ENCODE measurements at regions not wholly inside any gene's neighbourhood (a gene's known extent, or its start where the extent isn't known, plus 50 kb on each side); places are given as distances from the start of the nearest gene placed in this dataset.

DNA sequence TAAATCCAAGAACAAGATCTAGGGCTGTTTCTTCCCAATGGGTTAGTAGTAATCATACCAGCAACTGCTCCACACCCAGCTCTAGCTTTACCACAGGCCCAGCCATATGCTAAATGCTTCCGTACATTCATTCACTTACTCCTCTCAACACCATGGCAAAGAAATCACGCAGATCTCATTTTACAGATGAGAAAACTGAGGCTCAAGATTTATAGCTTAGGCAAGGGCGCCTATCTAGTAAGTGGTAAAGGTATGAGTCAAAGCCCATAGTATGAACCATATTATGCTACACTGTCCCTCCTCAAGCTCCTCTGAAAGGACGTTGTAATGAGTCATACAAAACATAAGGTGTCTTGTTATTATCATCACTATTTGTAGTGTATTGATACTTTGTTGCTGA, 82.2 kb downstream of the NIBAN1 start:
- TF ChIP-seq POLR2A (IDR thresholded peaks at IDR 0.05): no peak
- peaks cover 5% of the 10 kb centered on the region for H3K27me3 ChIP-seq
- H3K27ac ChIP-seq: peak overlapping the region in 3 of 4 donors; percentile 4 to 68 (median 18)
- intact Hi-C loops (cut with DNase I; ENCODE audit: low total_unique reads): no loop called here
- no peaks in the 10 kb centered on the region for H3K36me3 ChIP-seq
- no peaks in the 10 kb centered on the region for H3K9me3 ChIP-seq
- H3K4me1 ChIP-seq: peaks cover 0 to 28% (median 20%) of the 10 kb centered on the region in 4 donors
- in situ Hi-C loops (cut with MboI; ENCODE audit: low pct_ligation_motif_present in 1 of 4, low pct_unique_long_range_greater_than_20kb in 1 of 4, low sequenced_read_pairs in 3 of 4): no loop called here
- no peak overlapping the region for H3K4me3 ChIP-seq
- no peak for DNase-seq
- WGBS, 2 donors (ENCODE audit: low coverage in 1 of 2): 65 to 76% methylated on average over 4 of the region's 4 CpGs

DNA sequence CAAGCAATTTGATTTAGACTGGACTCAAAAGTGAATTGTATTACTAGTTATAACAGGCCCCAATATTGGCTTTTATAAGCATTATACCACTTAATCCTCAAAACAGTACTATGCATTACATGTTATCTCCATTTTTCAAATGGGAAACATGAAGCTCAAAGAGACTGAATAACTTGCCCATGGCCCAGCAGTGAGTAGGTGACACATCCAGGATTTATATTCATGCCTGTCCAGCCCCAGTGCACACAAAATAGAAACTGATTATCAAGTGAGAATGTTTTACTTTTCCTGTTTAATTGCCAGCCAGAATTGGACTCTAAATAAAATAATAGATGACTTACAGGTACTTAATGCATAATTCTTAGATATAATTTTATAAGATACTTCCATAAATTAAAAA, 82.9 kb downstream of the NIBAN1 start:
- in situ Hi-C loops (cut with MboI; ENCODE audit: low pct_ligation_motif_present in 1 of 4, low pct_unique_long_range_greater_than_20kb in 1 of 4, low sequenced_read_pairs in 3 of 4): no loop called here
- Histone ChIP-seq H3K27ac (peak overlapping the region in 3 of 4 donors; percentile 64 to 68 (median 66)), H3K4me1 (peaks cover 0 to 28% (median 21%) of the 10 kb centered on the region in 4 donors)

DNA sequence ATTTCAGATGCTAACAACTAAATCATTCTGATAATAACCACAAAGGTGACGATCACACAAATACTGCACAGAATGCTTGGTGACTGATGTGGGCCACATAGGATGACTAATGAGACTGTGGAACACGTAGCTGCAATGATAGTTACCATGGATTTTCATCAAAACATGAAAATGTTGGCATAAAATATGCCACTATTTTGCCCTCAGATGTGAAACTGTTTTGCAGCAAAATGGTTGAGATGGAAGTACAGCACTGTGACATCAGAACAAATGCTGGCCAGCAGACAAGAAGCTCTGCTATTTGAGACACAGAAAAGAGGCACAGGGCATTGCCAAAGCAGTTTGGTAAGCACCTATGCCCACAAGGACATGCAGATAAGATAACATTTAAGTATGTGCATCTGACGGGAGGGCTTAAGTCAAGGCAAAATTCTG, 83.8 kb downstream of the NIBAN1 start:
- Histone ChIP-seq H3K27me3 (no peaks in the 10 kb centered on the region), H3K4me3 (no peak overlapping the region), H3K27ac (peak overlapping the region; percentile 2 to 68 (median 65)), H3K9me3 (no peaks in the 10 kb centered on the region), H3K36me3 (no peaks in the 10 kb centered on the region), H3K4me1 (peaks cover 0 to 33% (median 22%) of the 10 kb centered on the region in 4 donors)
- intact Hi-C loops (cut with DNase I; ENCODE audit: low total_unique reads) (no loop called here), in situ Hi-C loops (cut with MboI; ENCODE audit: low pct_ligation_motif_present in 1 of 4, low pct_unique_long_range_greater_than_20kb in 1 of 4, low sequenced_read_pairs in 3 of 4) (no loop called here)
- DNase-seq: no peak
- TF ChIP-seq POLR2AphosphoS5 (IDR thresholded peaks at IDR 0.05) (no peak), POLR2A (IDR thresholded peaks at IDR 0.05) (no peak), EP300 (IDR thresholded peaks at IDR 0.05; ENCODE audit: low read depth) (no peak)
- TF ChIP-seq, protein P1, sequence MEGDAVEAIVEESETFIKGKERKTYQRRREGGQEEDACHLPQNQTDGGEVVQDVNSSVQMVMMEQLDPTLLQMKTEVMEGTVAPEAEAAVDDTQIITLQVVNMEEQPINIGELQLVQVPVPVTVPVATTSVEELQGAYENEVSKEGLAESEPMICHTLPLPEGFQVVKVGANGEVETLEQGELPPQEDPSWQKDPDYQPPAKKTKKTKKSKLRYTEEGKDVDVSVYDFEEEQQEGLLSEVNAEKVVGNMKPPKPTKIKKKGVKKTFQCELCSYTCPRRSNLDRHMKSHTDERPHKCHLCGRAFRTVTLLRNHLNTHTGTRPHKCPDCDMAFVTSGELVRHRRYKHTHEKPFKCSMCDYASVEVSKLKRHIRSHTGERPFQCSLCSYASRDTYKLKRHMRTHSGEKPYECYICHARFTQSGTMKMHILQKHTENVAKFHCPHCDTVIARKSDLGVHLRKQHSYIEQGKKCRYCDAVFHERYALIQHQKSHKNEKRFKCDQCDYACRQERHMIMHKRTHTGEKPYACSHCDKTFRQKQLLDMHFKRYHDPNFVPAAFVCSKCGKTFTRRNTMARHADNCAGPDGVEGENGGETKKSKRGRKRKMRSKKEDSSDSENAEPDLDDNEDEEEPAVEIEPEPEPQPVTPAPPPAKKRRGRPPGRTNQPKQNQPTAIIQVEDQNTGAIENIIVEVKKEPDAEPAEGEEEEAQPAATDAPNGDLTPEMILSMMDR (IDR thresholded peaks at IDR 0.05): no peak
- 51 to 56% methylated on average over 3 of the region's 3 CpGs for WGBS, 2 donors (ENCODE audit: low coverage in 1 of 2)

More for the DNA sequence above, 82.9 kb downstream of the NIBAN1 start:
- TF ChIP-seq POLR2AphosphoS5 (IDR thresholded peaks at IDR 0.05) (no peak), POLR2A (IDR thresholded peaks at IDR 0.05) (no peak), EP300 (IDR thresholded peaks at IDR 0.05; ENCODE audit: low read depth) (no peak)
- TF ChIP-seq, protein P1 (IDR thresholded peaks at IDR 0.05): no peak
- no peak for DNase-seq
- peaks cover 2% of the 10 kb centered on the region for H3K27me3 ChIP-seq
- H3K36me3 ChIP-seq: no peaks in the 10 kb centered on the region
- intact Hi-C loops (cut with DNase I; ENCODE audit: low total_unique reads): no loop called here
- no peaks in the 10 kb centered on the region for H3K9me3 ChIP-seq
- H3K4me3 ChIP-seq: no peak overlapping the region

DNA sequence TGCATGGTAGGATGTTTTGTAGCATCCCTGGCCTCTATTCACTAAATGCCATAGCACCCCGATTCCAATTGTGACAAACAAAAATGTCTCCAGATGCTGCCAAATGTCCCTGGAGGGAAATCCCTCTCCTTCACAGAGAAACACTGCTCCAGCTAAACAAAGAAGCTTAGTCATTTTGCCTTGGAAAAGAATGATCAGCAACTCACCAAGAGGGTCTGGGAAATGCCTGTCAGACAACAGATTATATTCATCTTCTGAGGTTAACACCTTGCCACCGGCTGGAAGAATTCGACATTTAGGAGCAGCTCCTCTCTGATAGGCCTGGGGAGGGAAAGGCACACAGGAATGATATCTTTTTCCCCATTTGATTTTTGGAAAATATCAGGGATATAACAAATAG, 84.4 kb downstream of the NIBAN1 start:
- H3K9me3 ChIP-seq: no peaks in the 10 kb centered on the region
- in situ Hi-C loops (cut with MboI; ENCODE audit: low pct_ligation_motif_present in 1 of 4, low pct_unique_long_range_greater_than_20kb in 1 of 4, low sequenced_read_pairs in 3 of 4) (no loop called here), intact Hi-C loops (cut with DNase I; ENCODE audit: low total_unique reads) (no loop called here)
- WGBS, 2 donors (ENCODE audit: low coverage in 1 of 2): 63 to 68% methylated on average over 2 to 3 of the region's 3 CpGs
- peaks cover 0 to 33% (median 24%) of the 10 kb centered on the region in 4 donors for H3K4me1 ChIP-seq
- peak overlapping the region; percentile 2 to 68 (median 65) for H3K27ac ChIP-seq
- no peaks in the 10 kb centered on the region for H3K36me3 ChIP-seq
- H3K27me3 ChIP-seq: no peaks in the 10 kb centered on the region
- TF ChIP-seq, protein P1 (IDR thresholded peaks at IDR 0.05): no peak
- TF ChIP-seq POLR2A (IDR thresholded peaks at IDR 0.05) (no peak), EP300 (IDR thresholded peaks at IDR 0.05; ENCODE audit: low read depth) (no peak), POLR2AphosphoS5 (IDR thresholded peaks at IDR 0.05) (no peak)
- H3K4me3 ChIP-seq: no peak overlapping the region
- DNase-seq: no peak

DNA sequence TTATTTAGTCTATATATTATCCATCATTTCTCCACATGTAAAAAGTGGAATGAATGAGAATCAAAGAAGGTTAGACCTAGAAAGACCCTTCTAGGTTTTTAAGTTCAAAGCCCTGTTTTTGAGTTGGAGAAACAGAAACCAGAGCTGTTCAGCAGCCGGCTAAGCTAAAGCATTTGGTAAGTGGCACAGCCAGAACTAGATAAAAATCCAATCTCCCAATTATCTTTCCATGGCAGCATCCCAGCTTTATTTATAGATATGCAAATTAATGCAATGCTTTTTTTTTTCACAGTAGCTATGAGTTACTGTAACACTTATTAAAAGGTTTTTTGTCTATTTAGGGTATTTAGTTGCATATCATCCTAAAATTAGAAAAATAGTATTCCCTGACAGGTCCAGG, 85.1 kb downstream of the NIBAN1 start:
- Histone ChIP-seq H3K27me3 (no peaks in the 10 kb centered on the region), H3K36me3 (no peaks in the 10 kb centered on the region), H3K4me1 (peaks cover 0 to 33% (median 24%) of the 10 kb centered on the region in 4 donors), H3K9me3 (no peaks in the 10 kb centered on the region), H3K27ac (peak overlapping the region; percentile 13 to 68 (median 65)), H3K4me3 (no peak overlapping the region)
- no peak for DNase-seq
- WGBS, 2 donors (ENCODE audit: low coverage in 1 of 2): 57 to 71% methylated on average over 1 of the region's 1 CpG
- in situ Hi-C loops (cut with MboI; ENCODE audit: low pct_ligation_motif_present in 1 of 4, low pct_unique_long_range_greater_than_20kb in 1 of 4, low sequenced_read_pairs in 3 of 4): no loop called here
- intact Hi-C loops (cut with DNase I; ENCODE audit: low total_unique reads): no loop called here
- TF ChIP-seq, protein P1 (IDR thresholded peaks at IDR 0.05): no peak
